Gastroesophageal sphincter (tissue), 2 donors: ENCODE measurements at regions not wholly inside any gene's neighbourhood (a gene's known extent, or its start where the extent isn't known, plus 50 kb on each side); places are given as distances from the start of the nearest gene placed in this dataset.

Experiments
- EP300 ChIP-seq: sonication (generic); formaldehyde crosslinking; IDR thresholded peaks from one replicate; pipeline ENCODE4 v1.6.1; 2017; ENCODE audit warnings: antibody characterized with exemption, mild to moderate bottlenecking
- POLR2A ChIP-seq, 2 donors: fragments of 450-650 bp; IDR thresholded peaks; one replicate each; pipeline ENCODE4 v1.6.1; 2017; ENCODE audit warnings: antibody characterized with exemption in 2 of 2, mild to moderate bottlenecking in 2 of 2, moderate library complexity in 1 of 2
- POLR2AphosphoS5 ChIP-seq: sonication (generic); formaldehyde crosslinking; IDR thresholded peaks from one replicate; pipeline ENCODE4 v1.6.1; 2017; ENCODE audit warnings: antibody characterized with exemption

- TF ChIP-seq POLR2A (IDR thresholded peaks at IDR 0.05) (no peak), POLR2AphosphoS5 (no peak), EP300 (no peak)
These were observed 136.1 kb downstream of the HERPUD2 start for GRCh38 chr7:35558841-35559240.
